ENCODE measurements at regions not wholly inside any gene's neighbourhood (a gene's known extent, or its start where the extent isn't known, plus 50 kb on each side); places are given as distances from the start of the nearest gene placed in this dataset.

GRCh38 chr13:105364191-105364590, 1171.3 kb downstream of the EFNB2 start:
- TF ChIP-seq CTCF (IDR thresholded peaks at IDR 0.05) (no peak), POLR2A (IDR thresholded peaks at IDR 0.05) (no peak)
